ENCODE measurements at regions not wholly inside any gene's neighbourhood (a gene's known extent, or its start where the extent isn't known, plus 50 kb on each side); places are given as distances from the start of the nearest gene placed in this dataset.

DNA sequence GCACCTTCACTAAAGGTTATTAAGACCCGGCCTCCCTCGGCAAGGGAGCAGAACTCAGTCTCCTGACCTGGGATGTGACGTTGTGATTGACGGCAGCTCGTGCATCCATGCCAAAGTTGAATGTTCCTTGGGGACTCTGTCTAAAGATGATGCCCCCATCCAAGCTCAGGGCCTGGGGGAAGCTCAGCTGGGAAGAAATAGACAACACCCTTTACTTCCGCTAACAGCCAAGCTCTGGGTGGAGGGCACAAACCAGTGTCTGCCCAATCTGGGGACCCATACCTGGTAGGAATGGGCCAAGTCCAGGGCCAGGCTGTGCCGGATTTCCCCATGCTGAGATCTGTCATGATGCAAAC, 95.4 kb downstream of the RMI2 start:
- no peak for DNase-seq (ENCODE audit: low read depth in 2 of 2)

DNA sequence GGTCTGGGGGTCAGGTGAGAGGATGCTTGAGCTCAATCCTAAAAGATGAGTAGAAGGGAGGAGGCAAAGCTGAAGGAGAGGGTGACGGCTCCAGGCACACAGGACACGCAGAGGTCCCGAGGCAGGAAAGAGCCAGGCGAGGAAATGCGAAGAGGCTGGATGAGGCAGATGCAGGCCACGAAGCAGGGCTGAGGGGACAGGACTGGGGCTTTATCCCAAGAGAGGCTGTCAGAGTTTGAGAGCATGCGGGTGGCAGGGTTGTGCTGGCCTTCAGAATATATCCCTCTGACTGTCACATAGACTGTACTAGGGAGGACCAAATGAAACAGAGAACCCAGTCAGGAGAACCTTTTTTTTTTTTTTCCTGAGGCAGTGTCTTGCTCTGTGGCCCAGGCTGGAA, 100.2 kb downstream of the RMI2 start:
- no peak for DNase-seq (ENCODE audit: low read depth in 2 of 2)

DNA sequence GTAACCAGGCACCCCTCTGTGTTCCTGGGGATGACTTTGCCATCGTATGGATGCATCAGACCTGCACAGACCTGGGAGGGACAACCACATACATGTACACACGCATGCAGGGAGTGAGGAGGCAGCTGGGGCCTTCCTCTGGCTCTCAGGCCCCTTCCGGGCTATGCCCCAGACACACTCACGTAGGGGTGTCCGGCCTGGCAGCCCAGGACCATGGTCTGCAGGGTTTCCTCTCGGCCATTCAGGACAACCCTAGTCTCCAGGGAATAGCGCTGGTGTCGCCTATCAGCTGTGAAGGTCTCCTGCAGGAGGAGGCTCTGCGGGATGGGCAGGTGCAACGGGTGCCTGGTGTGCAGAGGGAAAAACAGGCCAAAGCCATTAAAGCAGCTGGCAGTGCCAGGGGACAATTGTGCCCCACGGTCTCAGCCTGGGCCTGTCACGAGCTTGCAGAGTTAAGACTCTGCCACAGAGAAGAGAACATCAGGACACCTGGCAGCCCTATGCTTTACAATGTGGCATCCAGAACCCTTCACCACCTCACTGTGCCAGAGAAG, 101.4 kb downstream of the RMI2 start:
- DNase-seq (ENCODE audit: low read depth in 2 of 2) = no peak

DNA sequence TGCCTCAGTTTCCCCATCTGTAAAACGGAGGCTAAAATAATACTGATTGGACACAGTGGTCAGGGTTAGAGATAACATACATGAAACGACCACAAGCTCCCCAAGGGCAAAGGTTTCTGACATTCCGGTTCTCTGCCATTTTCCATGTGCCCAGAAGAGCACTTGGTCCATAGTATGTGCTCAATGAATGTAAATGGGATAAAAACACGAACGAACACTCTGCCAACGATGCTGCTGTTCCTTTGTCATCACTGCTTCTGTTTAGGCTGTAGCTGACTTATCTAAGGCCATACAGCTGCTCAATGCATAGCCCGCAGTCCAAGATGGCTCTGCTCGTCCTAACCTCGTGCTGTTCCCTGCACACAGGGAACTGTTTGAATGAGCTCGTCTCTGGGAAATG, 102.0 kb downstream of the RMI2 start:
- no peak for DNase-seq (ENCODE audit: low read depth in 2 of 2)

DNA sequence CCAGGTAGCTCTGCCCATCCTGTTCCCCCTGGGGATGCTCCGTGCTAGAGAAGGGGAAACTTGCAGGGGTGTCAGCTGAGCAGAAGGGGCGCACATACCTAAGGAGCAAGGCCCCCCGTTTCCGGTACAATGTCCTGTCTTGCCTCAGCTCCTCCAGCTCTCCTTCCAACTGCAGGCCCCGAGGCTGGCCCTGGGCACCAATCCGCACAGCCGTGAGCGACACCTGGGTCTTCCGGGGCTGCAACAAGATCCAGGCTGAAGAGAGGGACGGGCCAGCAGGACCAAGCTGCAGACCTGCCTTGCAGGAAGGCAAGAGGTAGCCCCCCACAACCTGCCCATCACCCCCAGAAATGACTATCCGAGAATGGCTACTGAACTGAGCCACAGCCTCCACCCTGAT, 102.6 kb downstream of the RMI2 start:
- DNase-seq (ENCODE audit: low read depth in 2 of 2) = no peak

DNA sequence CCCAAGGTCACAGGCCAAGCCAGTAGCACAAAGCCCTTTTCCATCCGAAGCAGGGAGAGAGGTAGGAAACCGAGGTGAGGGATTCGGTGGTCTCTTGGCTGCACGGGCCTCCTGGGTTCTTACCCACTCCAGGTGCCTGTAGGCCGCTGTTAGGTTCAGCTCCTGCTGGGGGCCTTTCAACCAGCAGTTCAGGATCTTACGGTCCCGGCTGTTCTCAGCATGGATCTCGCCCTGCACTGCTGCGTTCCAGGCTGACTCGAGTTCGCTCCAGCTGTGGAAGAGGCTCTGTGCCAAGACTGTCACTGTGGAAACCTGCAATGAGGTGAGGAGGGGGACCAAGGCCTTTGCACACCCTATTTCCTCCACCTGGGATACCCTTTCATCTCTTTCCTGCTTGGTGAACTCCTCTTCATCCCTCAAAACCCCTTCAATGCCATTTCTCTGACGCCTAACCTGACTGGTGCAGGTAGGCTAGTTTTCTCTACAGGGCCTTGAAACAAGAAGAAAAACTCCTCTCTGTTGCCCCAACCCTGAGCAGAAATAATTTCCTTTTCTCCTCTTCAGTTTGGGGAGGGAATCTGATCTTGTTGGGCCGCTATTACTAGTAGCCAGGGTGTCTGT, 103.6 kb downstream of the RMI2 start:
- DNase-seq (ENCODE audit: low read depth in 2 of 2) = no peak

DNA sequence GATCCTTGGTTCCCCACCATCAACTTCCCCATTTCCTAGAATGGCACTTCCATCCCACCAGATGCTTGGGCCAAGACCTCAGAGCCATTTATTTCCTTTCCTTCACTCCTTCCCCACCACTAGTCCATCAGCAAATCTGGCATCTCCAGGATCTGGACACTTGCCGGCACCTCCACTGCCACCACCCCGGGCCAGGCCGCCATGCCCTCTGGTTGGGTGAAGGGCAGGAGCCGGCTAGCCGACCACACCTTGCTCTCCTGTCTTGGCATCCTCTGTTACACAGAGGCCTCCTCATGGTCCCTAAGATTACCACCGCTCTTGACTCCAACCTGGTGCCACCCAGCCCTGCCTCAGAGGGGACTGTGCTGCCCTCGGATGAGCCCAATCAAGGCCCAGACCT, 104.5 kb downstream of the RMI2 start:
- DNase-seq (ENCODE audit: low read depth in 2 of 2) = no peak

DNA sequence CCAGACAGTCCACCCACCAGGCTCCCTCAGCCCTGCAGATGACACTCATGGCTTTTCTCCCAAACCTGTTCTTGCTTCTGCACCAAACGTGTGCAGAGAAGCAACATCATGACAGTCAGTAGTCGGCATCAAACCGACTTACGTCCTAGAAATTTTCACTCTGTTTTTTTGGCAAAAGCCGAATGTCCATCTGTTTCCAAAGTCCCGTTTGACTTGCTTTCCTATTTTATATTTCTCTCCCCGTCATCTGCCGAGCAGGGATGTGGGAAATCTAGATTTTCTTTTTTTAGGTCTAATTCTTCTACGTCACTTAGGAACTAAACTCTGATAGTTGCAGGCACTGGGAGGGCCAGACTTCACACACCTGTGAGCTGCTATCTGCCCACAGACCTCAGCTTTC, 104.9 kb downstream of the RMI2 start:
- no peak for DNase-seq (ENCODE audit: low read depth in 2 of 2)

DNA sequence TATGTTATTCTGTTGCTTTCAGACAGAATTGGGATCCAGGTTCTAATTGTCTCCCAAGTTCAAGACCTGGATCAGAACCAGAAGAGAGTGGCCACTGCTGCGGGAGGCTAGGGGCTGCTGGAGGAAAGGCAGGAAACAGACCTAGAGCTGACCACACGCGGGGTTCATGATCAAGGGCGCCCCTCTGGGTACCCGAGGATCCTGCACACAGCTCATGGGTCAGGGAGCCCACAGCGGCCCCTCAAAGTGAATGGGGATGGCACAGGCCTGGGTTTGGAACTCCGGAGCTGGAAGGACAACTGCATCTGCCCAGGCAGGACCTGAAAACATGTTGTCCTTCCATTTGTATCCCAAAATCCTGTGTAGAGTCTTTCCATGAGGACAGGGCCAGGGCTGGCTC, 107.0 kb downstream of the RMI2 start:
- no peak for DNase-seq (ENCODE audit: low read depth in 2 of 2)

DNA sequence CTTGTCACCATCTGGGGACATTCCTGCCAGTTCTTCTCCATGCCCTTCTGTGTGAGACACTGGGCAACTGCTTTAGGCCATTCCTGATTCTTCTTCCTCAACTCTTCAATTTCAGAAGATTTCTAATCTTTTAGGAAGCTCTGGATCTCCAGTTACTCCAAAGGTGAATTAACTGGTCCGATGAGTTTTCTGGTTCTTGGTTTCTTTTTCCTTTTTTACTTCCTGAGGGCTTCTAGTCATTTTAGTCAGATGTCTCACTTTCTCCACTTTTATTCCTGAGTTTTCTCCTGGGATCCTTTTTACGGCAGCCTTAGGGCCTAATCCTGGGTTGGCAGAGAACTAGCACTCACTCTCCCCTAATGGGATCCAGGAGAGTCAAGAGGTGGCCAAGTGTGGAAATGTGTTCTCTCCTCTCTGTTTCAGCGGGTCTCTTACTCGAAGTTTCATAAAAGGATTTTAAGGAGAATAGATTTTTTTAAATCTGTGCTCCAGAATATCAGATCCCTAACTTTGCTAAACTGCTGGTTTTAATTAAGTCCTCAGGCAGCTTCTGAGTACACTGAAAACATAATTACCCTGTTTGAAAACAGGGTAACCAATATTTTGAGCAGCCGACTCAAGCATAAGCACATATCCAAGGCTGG, 107.6 kb downstream of the RMI2 start:
- DNase-seq (ENCODE audit: low read depth in 2 of 2) = no peak

DNA sequence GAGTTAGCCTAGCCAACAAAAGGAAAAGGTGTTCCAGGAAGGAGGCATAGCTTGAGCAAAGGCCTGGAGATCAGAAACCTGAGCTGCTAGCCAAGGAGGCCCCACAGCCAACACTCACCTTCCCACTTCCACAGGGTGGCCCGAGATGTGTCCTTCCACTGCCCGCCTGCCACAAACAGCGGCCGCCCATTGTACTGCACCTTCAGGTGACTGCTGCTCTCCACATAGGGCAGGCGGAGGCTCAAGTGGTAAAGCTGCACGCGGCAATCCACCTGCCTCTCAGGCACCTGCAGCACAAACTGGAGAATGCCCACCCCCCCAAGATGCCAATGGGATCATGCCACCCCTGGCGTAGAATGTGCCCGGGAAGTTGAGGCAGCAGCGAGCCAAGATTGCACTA, 111.5 kb downstream of the RMI2 start:
- no peak for DNase-seq (ENCODE audit: low read depth in 2 of 2)

DNA sequence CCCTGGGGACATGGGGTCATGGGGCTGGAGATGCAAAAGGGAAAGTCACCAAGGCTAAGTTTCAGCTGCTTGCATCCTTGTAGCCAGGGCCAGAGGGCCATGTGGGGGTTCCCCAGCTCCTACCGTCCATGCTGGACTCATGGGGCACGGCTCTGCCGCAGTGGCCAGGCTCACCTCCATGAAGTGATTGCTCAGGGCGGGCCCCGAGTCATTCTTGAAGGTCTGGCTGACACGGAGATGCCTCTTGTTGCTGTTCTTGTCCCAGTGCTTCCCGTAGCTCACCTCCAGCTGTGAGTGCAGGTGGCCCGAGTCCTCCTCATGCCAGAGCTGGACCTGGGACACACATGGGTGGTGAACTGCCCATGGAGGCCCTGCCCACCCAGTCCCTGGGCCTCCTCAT, 114.5 kb downstream of the RMI2 start:
- DNase-seq (ENCODE audit: low read depth in 2 of 2) = no peak

DNA sequence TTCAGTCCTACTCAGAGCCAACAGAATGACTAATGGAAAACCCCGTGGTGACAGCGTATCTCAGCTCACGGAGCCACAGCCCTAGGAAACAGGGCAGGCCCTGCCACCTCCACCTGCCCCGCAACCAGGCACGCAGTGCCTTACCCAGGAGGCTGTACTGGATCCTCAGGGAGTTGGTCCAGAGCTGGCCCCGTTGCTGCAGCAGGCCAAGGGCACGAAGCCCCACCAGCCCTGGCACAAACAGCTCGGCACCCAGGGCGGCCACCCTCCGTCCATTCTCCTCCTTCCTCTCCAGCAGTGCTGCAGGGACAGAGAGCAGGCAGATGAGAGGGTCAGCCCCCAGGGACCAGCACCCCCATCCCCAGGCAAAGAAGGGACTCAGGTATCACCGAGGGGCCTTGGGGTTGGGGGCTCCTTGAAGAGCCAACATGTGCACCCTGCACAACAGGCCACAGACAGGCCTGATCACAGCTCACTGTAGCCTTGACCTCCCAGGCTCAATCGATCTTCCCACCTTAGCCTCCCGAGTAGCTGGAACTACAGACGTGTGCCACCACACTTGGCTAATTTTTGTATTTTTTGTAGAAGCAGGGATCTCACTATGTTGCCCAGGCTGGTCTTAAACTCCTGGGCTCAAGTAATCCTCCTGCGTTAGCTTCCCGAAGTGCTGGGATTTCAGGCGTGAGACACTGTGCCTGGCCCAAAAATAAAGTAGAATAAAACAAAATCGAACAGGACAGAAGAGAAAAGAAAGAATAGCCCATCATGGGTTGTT, 115.7 kb downstream of the RMI2 start:
- DNase-seq (ENCODE audit: low read depth in 2 of 2) = no peak

DNA sequence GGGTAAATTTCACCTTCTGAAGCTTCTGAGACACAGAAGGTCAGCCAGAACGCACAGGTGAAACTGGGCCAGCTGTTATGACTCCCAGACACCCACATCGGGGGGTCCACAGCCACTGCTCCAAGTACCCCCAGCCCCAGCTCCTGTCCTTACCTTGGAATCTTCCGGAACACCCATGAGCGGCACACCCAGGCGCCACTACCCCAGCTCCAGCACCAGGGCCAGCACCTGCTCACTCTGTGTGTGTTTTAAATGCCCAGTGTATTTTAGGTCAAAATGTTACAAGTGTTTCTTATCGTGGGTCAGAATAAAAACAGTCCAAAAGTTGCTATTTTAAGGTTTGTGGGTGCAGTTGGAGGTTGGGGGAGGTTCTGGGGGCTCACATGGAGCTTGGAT, 116.3 kb downstream of the RMI2 start:
- no peak for DNase-seq (ENCODE audit: low read depth in 2 of 2)

DNA sequence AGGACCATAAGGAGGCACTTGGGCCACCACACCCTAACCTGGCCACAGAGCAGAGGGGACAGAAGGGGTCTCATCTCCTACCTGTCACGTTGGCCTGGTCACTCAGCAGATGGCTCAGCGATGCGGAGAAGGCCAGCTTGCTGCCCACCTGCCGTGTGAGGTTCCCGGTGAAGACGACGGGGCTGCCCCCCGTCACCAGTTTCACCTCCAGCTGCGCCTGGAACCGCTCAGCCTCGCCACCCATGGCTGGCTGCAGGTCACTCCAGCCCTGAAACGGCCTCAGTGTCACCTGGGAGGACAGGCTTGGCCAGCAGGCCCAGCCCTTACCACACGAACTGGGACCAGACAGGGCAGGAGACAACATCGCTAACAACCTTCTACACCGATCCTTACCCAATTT, 116.8 kb downstream of the RMI2 start:
- DNase-seq (ENCODE audit: low read depth in 2 of 2) = no peak

DNA sequence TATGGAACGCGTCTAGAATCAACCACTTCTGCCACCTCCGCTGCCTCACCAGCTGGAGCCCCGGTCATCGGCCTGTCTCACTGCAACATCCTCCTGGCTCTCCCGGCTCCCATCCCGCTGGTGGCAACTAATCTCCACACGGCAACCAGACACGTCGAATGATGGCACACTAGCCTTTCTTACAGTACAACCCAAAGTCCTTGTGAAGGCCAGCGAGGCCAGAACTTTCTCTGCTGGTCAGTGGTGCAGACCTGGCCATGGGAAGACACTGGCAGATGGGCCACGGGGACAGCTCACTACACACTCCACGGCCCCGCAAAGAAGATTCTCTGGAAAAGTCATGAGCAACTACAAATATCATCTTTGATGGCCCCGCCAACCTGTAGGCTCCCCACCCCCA, 117.6 kb downstream of the RMI2 start:
- no peak for DNase-seq (ENCODE audit: low read depth in 2 of 2)

DNA sequence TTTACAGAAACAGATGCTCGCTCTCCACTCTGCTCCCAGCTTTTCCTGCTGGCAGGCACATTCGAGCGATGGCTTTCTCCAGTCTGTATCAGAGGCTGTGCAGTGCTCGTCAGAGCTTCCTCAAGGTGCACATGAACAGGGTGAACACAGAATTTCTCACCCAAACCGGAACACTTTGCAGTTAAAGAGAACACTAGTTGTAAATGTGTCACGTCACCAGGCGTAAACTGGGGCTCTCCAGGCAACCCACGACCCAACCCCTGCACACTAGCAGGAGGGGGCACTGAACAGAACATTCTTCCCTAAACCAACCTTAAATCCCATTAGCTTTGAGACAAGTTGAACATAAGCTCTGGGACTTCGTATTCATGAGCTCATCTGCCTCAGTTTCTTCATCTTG, 119.0 kb downstream of the RMI2 start:
- DNase-seq (ENCODE audit: low read depth in 2 of 2) = no peak

DNA sequence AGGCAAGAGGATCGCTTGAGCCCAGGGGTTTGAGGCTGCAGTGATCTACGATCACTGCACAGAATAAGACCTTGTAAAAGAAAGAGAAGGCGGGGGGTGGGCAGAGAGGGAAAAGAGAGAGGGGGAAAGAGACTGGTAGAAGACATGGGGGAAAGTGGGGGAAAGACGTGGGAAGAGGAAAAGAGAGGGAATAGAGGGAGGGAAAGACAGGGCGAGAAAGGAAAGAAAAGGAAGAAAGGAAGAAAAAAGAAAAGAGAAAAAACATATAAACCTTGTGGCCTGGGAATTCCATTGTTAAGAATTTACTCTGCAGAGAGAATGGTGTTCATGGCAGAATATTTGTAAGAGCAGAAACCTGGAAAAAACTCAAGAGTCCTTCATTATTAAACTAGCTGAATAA, 120.4 kb downstream of the RMI2 start:
- DNase-seq (ENCODE audit: low read depth in 2 of 2) = no peak

DNA sequence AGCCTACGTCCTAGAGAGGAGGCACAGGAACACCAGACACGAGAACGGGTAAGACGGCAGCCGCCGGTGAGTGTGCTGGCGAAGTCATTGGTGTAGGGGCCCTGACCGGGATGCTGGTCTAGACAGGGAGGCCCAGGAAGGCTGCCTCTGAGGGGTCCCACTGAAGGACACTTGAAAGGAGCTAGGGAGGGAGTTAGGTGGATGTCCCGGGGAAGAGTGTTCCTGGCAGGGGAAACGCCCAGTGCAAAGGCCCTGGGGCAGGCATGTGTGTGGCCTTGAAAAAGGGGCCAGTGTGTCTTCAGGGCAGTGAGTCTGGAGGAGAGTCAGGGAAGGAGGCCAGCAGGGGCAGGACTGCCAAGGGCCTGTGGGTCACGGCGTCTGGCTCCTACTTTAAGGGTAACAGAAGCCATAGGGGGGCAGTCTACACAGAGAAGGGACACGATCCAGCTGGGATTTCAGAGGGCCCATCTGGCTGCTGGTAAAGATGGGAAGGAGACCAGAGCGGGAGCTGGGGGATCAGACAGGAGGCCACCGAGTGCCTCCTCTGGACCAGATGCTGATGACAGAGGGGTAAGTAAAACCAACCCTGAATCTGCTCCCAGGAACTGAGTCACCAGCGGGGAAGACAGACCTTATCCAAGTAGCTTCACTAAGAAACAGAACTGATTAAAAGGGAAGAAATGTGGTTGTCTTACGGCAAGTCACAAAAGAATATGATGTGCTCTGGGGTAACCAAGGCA, 115.9 kb downstream of the LITAF start:
- no peak for DNase-seq (ENCODE audit: low read depth in 2 of 2)

DNA sequence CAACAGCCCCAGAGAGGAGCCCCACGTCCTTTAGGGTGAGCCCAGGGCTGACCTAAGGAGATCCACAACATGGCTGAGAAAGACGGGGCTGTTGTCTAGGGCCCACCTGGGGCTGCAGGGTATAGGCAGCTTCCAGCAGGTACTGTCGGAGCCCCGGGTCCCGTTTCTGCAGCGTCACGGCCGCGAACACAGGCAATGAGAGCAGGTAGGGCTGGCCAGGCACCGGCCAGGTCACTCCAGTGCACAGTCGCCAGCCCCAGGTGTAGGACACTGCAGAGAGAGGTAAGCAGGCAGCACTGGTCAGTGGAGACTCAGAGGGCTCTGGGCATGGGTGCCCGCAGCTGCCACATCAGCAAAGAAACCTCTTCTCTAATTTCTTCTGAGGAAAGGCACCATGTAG, 115.2 kb downstream of the LITAF start:
- no peak for DNase-seq (ENCODE audit: low read depth in 2 of 2)

DNA sequence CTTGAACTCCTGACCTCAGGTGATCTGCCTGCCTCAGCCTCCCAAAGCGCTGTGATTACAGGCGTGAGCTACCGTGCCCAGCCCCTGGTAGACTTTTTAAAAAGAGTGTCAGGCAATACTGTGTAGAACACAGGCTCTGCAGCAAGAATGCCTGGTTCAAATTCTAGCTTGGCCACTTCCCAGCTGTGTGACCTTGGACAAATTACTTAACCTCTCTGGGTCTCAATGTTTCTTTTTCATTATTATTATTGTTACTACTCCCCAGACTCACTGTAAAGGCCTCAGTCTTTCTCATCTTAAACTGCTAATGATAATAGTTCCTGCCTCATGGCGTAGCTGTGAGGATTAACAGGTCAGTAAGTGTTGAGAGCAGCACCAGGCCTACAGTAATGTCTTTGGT, 114.3 kb downstream of the LITAF start:
- DNase-seq (ENCODE audit: low read depth in 2 of 2) = no peak

DNA sequence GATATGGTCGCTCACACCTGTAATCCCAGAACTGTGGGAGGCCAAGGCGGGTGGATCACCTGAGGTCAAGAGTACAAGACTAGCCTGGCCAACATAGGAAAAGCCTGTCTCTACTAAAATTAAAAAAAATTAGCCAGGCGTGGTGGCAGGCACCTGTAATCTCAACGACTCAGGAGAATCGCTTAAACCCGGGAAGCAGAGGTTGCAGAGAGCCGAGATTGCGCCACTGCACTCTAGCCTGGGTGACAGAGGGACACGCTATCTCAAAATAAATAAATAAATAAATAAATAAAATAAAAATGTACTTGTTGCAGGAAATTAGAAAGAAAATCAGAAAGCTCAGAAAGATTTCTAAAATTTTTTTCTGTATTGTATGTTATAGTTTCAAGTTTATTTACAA, 113.9 kb downstream of the LITAF start:
- no peak for DNase-seq (ENCODE audit: low read depth in 2 of 2)

DNA sequence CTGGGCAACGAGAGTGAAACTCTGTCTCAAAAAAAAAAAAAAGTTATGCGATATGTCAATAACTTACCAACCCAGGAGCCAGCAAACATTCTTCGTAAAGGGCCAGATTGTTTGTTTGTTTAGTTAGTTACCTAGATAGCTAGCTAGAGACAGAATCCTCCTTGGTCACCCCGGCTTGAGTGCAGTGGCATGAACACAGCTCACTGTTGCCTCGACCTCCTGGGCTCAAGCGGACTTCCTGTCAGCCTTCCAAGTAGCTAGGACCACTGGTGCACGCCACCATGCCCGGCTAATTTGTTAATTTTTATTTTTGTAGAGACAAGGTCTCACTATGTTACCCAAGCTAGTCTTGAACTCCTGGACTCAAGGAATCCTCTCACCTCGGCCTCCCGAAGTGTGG, 113.0 kb downstream of the LITAF start:
- no peak for DNase-seq (ENCODE audit: low read depth in 2 of 2)

All from stimulated activated CD8-positive, alpha-beta memory T cell treated with anti-CD3 and anti-CD28 coated beads, Interleukin-15, amount 100 ng/mL, for 48 hours (primary cell).